ENCODE measurements at regions not wholly inside any gene's neighbourhood (a gene's known extent, or its start where the extent isn't known, plus 50 kb on each side); places are given as distances from the start of the nearest gene placed in this dataset.

DNA sequence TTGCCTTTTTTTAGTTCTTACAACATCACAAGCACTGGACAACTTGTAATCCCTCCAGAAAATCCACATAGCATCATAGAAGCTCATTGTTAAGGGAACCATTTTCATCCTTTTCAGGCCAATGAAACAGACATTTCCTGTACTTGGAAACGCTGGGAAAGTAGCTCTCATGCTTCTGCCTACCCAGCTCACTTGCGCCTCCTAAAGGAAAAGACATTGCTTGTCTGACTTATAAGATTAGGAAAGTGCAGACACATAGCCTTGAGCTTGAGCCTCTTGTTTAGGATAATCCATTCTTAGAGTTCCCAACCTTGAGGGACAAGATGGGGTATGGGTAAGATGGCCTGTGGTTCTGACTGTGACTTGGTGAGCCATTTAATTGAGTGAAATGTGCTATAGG, 589.5 kb downstream of the NOVA1 start:
- intact Hi-C loops (cut with DNase I) = no loop called here
- Histone ChIP-seq H3K27ac (no peak overlapping the region), H3K36me3 (no peaks in the 10 kb centered on the region), H3K4me1 (ENCODE audit: insufficient read depth) (no peaks in the 10 kb centered on the region), H3K9me3 (no peaks in the 10 kb centered on the region), H3K27me3 (no peaks in the 10 kb centered on the region), H3K4me3 (no peak overlapping the region)
- DNase-seq = no peak
- WGBS, 3 donors = 50 to 55% (median 51%) methylated on average over 2 of the region's 2 CpGs
- TF ChIP-seq EP300 (IDR thresholded peaks at IDR 0.05) (no peak), POLR2A (IDR thresholded peaks at IDR 0.05) (no peak)
- TF ChIP-seq, protein P1, sequence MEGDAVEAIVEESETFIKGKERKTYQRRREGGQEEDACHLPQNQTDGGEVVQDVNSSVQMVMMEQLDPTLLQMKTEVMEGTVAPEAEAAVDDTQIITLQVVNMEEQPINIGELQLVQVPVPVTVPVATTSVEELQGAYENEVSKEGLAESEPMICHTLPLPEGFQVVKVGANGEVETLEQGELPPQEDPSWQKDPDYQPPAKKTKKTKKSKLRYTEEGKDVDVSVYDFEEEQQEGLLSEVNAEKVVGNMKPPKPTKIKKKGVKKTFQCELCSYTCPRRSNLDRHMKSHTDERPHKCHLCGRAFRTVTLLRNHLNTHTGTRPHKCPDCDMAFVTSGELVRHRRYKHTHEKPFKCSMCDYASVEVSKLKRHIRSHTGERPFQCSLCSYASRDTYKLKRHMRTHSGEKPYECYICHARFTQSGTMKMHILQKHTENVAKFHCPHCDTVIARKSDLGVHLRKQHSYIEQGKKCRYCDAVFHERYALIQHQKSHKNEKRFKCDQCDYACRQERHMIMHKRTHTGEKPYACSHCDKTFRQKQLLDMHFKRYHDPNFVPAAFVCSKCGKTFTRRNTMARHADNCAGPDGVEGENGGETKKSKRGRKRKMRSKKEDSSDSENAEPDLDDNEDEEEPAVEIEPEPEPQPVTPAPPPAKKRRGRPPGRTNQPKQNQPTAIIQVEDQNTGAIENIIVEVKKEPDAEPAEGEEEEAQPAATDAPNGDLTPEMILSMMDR (IDR thresholded peaks at IDR 0.05) = no peak

DNA sequence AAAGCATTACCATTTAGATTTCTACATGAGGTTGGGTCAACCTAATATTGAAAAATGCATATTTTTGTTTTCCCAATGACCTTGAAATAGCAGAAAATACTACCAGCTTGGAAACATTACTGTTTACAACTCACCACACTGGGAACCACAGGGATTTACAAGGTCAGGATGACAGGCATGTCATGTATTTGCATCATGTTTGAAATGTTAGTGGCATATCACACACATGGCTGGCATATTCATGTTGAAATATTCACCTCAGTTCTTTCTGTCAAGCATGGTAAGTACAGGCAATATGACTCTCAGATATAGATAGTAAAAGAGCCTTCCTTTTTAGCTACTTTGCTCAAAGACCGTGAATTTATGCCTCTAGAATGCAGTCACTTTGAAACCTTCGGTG, 593.5 kb downstream of the NOVA1 start:
- Histone ChIP-seq H3K4me3 (no peak overlapping the region), H3K27ac (no peak overlapping the region)
- WGBS, 3 donors = 91 to 93% (median 93%) methylated on average over 2 of the region's 2 CpGs

DNA sequence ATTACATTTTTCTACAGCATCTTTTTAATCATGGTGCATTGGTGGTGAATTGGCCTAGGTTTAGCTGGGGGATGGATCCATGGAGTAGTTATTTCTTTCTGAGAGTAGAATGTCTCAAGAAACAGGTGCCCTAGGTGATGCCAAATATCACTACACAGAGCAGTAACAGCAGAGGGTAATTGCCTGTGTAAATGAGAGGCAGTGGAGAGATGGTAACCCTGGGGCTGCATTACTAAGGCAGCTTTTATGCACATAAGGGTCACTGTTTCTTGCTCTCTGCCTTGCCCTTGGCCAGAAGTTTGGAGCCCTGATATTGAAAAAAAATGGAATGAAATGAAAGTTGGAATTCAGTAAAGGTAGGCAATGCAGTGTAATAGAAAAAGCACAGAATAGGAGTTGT, 604.0 kb downstream of the NOVA1 start:
- intact Hi-C loops (cut with DNase I) = no loop called here
- no peak overlapping the region for H3K4me3 ChIP-seq

More for the DNA sequence above, 593.5 kb downstream of the NOVA1 start:
- Histone ChIP-seq H3K4me1 (ENCODE audit: insufficient read depth) (no peaks in the 10 kb centered on the region), H3K36me3 (no peaks in the 10 kb centered on the region), H3K9me3 (no peaks in the 10 kb centered on the region), H3K27me3 (no peaks in the 10 kb centered on the region)
- intact Hi-C loops (cut with DNase I) = no loop called here
- DNase-seq = no peak
- TF ChIP-seq POLR2A (IDR thresholded peaks at IDR 0.05) (no peak), EP300 (IDR thresholded peaks at IDR 0.05) (no peak)
- TF ChIP-seq, protein P1 (IDR thresholded peaks at IDR 0.05) = no peak

DNA sequence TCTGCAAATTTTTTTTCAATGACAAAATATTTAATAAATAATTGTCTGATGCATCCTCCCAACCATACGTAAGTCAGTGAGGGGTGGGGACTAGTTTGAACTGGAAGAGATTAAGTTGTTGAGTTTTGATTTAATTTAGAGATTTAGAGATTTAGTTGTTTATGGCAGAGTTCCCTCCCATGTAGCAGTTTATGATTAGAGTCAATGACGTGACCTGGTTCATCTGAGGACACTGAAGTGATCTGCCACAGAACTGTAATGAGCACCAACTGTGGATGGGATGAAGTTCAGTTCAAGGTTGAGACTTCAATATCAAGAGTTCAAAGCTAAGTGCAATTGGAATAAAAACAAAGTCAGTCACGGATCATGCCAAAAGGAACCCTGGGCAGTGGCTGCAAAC, 609.3 kb downstream of the NOVA1 start:
- Histone ChIP-seq H3K4me1 (ENCODE audit: insufficient read depth) (peaks cover 3% of the 10 kb centered on the region), H3K4me3 (no peak overlapping the region), H3K36me3 (no peaks in the 10 kb centered on the region), H3K27ac (no peak overlapping the region), H3K27me3 (no peaks in the 10 kb centered on the region), H3K9me3 (no peaks in the 10 kb centered on the region)
- 62 to 72% (median 71%) methylated on average over 3 of the region's 3 CpGs for WGBS, 3 donors
- TF ChIP-seq EP300 (IDR thresholded peaks at IDR 0.05) (no peak), POLR2A (IDR thresholded peaks at IDR 0.05) (no peak)
- TF ChIP-seq, protein P1 (IDR thresholded peaks at IDR 0.05) = no peak
- intact Hi-C loops (cut with DNase I) = no loop called here
- DNase-seq = no peak

More for the DNA sequence above, 604.0 kb downstream of the NOVA1 start:
- H3K27ac ChIP-seq = no peak overlapping the region
- TF ChIP-seq EP300 (IDR thresholded peaks at IDR 0.05) = no peak
- TF ChIP-seq POLR2A (IDR thresholded peaks at IDR 0.05) = no peak
- TF ChIP-seq, protein P1 (IDR thresholded peaks at IDR 0.05) = no peak
- no peaks in the 10 kb centered on the region for H3K36me3 ChIP-seq
- no peaks in the 10 kb centered on the region for H3K27me3 ChIP-seq
- no peaks in the 10 kb centered on the region for H3K9me3 ChIP-seq
- no peak for DNase-seq
- no peaks in the 10 kb centered on the region for H3K4me1 ChIP-seq (ENCODE audit: insufficient read depth)

DNA sequence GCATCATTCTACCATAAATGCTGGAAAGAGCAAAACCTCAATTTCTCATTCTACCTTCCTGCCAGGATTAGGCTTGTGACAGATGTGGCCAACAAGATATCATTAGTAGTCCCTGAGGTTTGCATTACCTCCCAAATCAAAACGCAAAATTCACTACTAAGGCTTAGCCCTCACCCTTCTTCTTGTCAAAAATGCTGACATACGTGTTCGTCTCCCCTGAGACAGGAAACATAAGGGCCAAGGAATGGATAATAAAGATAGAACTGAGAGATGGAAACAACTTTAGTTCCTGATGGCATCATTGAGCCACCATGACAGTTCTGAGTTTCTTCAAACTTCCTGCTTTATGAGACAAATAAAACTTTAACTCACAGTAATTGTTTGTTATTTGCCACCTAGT, 642.1 kb downstream of the NOVA1 start:
- Histone ChIP-seq H3K27me3 (no peaks in the 10 kb centered on the region), H3K4me1 (ENCODE audit: insufficient read depth) (no peaks in the 10 kb centered on the region), H3K27ac (no peak overlapping the region), H3K9me3 (no peaks in the 10 kb centered on the region), H3K4me3 (no peak overlapping the region), H3K36me3 (no peaks in the 10 kb centered on the region)
- WGBS, 3 donors = 84 to 93% (median 91%) methylated on average over 3 of the region's 3 CpGs
- no peak for DNase-seq
- TF ChIP-seq, protein P1 (IDR thresholded peaks at IDR 0.05) = no peak
- TF ChIP-seq EP300 (IDR thresholded peaks at IDR 0.05) (no peak), POLR2A (IDR thresholded peaks at IDR 0.05) (no peak)
- intact Hi-C loops (cut with DNase I) = no loop called here

Measured in ovary (tissue), 7 donors.